ENCODE measurements at regions not wholly inside any gene's neighbourhood (a gene's known extent, or its start where the extent isn't known, plus 50 kb on each side); places are given as distances from the start of the nearest gene placed in this dataset.

- TF ChIP-seq CTCF (IDR thresholded peaks at IDR 0.05 in 2 of 3, conservative IDR thresholded peaks at IDR 0.05 in 1 of 3; ENCODE audit: borderline replicate concordance in 1 of 3, insufficient read depth in 1 of 3, low read depth in 2 of 3, low read length in 2 of 3) (no peak), MAX (IDR thresholded peaks at IDR 0.05) (no peak), POLR2AphosphoS5 (IDR thresholded peaks at IDR 0.05; ENCODE audit: low read depth, low read length) (no peak), SRF (IDR thresholded peaks at IDR 0.05; ENCODE audit: low read depth) (no peak), CBX3 (IDR thresholded peaks at IDR 0.05; ENCODE audit: low read depth) (no peak), RAD21 (IDR thresholded peaks at IDR 0.05; ENCODE audit: low read depth) (no peak)
These were observed 542.1 kb upstream of the IGFBP3 start (continued) for GRCh38 chr7:46463170-46463569.

- TF ChIP-seq EZH2 (IDR thresholded peaks at IDR 0.05), result no peak
- no peak for TF ChIP-seq CTCF (IDR thresholded peaks at IDR 0.05 in 2 of 3, conservative IDR thresholded peaks at IDR 0.05 in 1 of 3; ENCODE audit: borderline replicate concordance in 1 of 3, insufficient read depth in 1 of 3, low read depth in 2 of 3, low read length in 2 of 3)
- TF ChIP-seq ATF3 (IDR thresholded peaks at IDR 0.05), result no peak
- no peak for TF ChIP-seq ZBTB33 (IDR thresholded peaks at IDR 0.05; ENCODE audit: extremely low read depth, insufficient replicate concordance, low read length)
- TF ChIP-seq ELF1 (IDR thresholded peaks at IDR 0.05; ENCODE audit: borderline replicate concordance, low read depth), result no peak
- no peak for TF ChIP-seq POLR2AphosphoS5 (IDR thresholded peaks at IDR 0.05; ENCODE audit: low read depth, low read length)
- no peak for TF ChIP-seq FOSL1 (IDR thresholded peaks at IDR 0.05; ENCODE audit: low read depth)
- TF ChIP-seq CEBPB (IDR thresholded peaks at IDR 0.05; ENCODE audit: low read depth), result no peak
- TF ChIP-seq ZNF274 (IDR thresholded peaks at IDR 0.05; ENCODE audit: low read depth, low read length), result no peak
- no peaks in the 10 kb centered on the region for H3K27me3 ChIP-seq (ENCODE audit: insufficient read depth, low read length)
- no peak overlapping the region for H3K27ac ChIP-seq (ENCODE audit: low read depth, low read length)
- ChIA-PET CTCF (no interaction called here), POLR2A (no interaction called here), RAD21 (ENCODE audit: low non-redundant PET in 1 of 2, low total read pairs in 2 of 2, uncharacterized antibody in 2 of 2, unreplicated experiment in 2 of 2) (no interaction called here)
- BruUV-seq (replicated peaks), result no TSS peak
- H3K9me2 ChIP-seq (ENCODE audit: insufficient read depth), result no peaks in the 10 kb centered on the region
- no peaks in the 10 kb centered on the region for H3K36me3 ChIP-seq (ENCODE audit: control insufficient read depth in 1 of 2, insufficient read depth in 2 of 2, low read length in 2 of 2)
- no peak overlapping the region for H3K4me3 ChIP-seq (replicated peaks in 1 of 2; ENCODE audit: low read depth in 1 of 2, low read length in 2 of 2)
- H3K4me2 ChIP-seq (ENCODE audit: low read length), result no peak overlapping the region
- H2AFZ ChIP-seq (ENCODE audit: low read depth, low read length, poor library complexity, severe bottlenecking), result no peak overlapping the region
- DNase-seq (ENCODE audit: low read depth, low spot score) (no peak), ATAC-seq (no peak)
- intact Hi-C loops (cut with micrococcal nuclease), result no loop called here
- no peaks in the 10 kb centered on the region for H3K4me1 ChIP-seq (ENCODE audit: control insufficient read depth in 1 of 2, insufficient read depth in 2 of 2, low read length in 2 of 2)
- H3K9me3 ChIP-seq (ENCODE audit: control insufficient read depth in 1 of 2, insufficient read depth in 1 of 2, low read depth in 1 of 2, low read length in 2 of 2), result peaks cover 0 to 11% of the 10 kb centered on the region in 2 experiments; a peak in 2 of 4 replicates
- H3K9ac ChIP-seq (ENCODE audit: low read length), result no peak overlapping the region
- no peaks in the 10 kb centered on the region for H3K79me2 ChIP-seq (ENCODE audit: insufficient read depth, low read length)
- no peaks in the 10 kb centered on the region for H4K20me1 ChIP-seq (ENCODE audit: insufficient read depth)
These were observed 540.3 kb upstream of the IGFBP3 start for GRCh38 chr7:46461334-46461777.
